GM18502 (cell line): ENCODE measurements at regions not wholly inside any gene's neighbourhood (a gene's known extent, or its start where the extent isn't known, plus 50 kb on each side); places are given as distances from the start of the nearest gene placed in this dataset.

Experiments
- ATAC-seq: cut with Tn5 transposase; IDR thresholded peaks from one replicate; pipeline ENCODE4 v1.9.1; 2021; ENCODE audit warnings: mild to moderate bottlenecking; ENCODE audit not compliant: unreplicated experiment, poor library complexity

GRCh38 chr20:17796091-17796563, 96.4 kb downstream of the BANF2 start:
- ATAC-seq, result no peak

GRCh38 chr20:17795501-17796071, 95.8 kb downstream of the BANF2 start:
- no peak for ATAC-seq

DNA sequence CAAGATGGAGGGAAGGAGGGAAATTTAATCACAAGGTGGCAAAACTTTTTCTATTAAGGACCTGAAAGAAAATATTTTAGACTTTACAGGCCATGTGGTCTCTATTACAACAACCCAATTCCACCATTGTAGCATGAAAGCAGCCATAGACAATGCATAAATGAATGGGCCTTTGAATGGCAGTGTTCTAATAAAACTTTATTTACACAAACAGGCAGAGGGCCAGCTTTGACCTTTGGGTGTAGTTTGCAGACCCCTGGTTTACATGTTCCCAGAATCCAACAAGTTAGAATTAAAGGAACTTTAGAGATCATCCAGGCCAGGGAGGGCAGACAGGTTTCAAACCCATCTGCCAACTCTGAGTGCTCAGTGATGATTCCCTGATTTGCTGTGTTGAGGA, 95.2 kb downstream of the BANF2 start:
- no peak for ATAC-seq

DNA sequence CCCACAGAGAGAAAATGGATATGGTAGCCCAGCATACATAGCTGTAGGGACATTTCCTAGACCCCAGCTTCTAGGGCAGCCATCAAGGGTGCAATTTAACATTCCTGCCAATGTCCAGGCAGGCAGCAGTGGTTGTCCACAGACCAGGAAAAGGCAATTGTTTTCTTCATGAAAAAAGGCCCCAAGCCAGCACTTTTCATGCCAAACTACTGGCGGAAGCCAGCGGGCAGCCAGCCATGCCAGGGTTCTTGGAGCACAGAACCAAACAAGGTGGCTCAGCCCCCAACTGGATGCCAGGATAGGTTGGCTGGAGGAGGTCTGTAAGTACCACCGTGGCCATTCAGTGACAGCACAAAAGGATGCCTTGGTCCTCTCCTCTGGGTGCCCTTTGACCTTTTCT, 94.6 kb downstream of the BANF2 start:
- ATAC-seq, result no peak

DNA sequence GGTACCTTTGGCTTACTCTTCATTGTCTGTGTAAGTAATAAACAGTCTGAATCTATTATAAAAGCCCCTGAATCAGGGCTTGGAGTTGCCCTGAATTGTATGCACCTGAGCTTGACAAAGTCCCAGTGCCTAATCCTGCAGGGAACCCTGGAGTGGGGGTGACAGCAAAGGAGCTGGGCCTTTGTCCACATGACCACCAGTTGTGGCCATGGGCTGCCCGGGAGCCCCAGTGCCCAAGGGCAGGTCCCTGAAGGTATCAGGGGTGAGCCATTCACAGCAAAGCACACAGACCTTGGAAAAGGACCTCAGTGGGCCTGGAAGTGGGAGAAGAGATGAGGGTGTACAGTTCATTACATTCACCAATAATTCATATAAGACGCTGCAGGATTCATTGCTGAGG, 94.2 kb downstream of the BANF2 start:
- no peak for ATAC-seq

DNA sequence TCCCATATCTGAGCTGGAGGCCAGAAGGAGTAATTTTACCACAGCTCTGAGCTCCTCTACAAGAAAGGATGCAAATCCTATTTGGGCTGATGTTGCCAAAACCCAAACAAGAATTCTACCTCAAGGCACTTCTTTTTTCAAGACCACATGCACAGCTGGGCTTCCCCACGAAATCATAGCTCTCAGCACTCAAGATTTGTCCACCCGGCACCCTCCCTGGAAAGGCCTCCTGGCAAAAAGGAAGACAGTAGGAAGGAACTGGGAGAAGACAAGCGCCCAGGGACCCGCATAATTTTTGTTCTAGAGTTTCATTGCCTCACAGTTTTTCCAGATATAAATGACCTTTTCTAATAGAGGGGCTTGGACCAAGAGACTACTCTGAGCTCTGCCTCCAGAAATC, 90.5 kb downstream of the BANF2 start:
- ATAC-seq, result no peak

- ATAC-seq, result no peak
These were observed 88.0 kb downstream of the BANF2 start for GRCh38 chr20:17787816-17788215.

DNA sequence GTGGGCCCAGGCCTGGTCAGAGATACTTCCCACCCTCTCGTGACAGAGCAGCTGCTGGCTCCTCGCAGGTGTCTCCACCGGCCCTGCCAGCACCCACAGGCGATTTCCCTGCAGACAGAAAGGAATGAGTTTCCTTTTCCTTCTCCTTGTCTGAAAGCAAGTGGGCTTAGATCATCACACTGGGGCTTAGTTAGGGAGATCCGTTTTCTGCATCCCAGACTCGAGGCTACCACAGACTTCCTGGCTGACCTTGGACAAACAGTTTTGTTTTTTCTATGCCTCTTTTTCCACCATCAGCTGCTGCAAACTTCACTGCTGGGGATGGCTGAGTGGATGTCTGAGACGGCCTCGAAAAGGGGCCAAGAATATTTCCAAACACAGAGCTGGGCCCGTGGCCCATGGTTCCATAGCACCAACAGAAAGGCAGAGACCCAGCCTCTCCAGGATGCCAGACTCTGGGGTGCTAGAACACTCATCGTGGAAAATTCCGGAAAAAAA, 86.5 kb downstream of the BANF2 start:
- ATAC-seq, result no peak
